ENCODE measurements at regions not wholly inside any gene's neighbourhood (a gene's known extent, or its start where the extent isn't known, plus 50 kb on each side); places are given as distances from the start of the nearest gene placed in this dataset.
"Not testable (repeated sequence)": the region's sequence is repeated elsewhere in the genome, so short reads cannot be mapped to it uniquely, and the experiment has no call there.

DNA sequence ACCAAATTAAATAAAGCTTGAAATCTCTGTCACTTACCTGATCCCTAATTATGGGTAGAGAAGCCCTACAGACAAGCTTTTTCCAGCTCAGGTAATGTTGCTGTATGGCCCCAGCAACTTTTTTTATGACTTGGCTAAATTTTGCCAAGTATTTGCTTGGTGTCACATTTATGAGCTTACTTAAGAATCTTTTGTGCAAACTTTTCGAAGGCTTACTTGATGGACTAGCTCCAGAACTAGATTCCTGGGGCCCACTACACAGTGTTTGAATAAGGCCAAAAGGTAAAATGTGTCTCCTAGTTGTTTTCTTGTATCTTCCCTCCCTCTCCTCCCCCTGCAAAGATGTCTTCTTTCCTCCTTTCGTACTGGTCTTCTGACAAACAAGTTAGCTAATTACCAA lies 257.9 kb downstream of the OSR1 start:
- Histone ChIP-seq H3K4me3 (no peak overlapping the region), H3K27ac (no peak overlapping the region), H3K36me3 (no peaks in the 10 kb centered on the region), H3K9me3 (no peaks in the 10 kb centered on the region), H3K4me1 (no peaks in the 10 kb centered on the region), H3K27me3 (no peaks in the 10 kb centered on the region)
- WGBS, 2 donors, result 80 to 86% methylated on average over 2 of the region's 2 CpGs
- no peak for DNase-seq (ENCODE audit: low spot score in 2 of 2)
- TF ChIP-seq POLR2A (IDR thresholded peaks at IDR 0.05) (no peak), CTCF (IDR thresholded peaks at IDR 0.05) (no peak), EP300 (IDR thresholded peaks at IDR 0.05) (no peak)

- 52 to 57% methylated on average over 3 of the region's 3 CpGs for WGBS, 2 donors
- no peak for DNase-seq (ENCODE audit: low spot score in 2 of 2)
- TF ChIP-seq EP300 (IDR thresholded peaks at IDR 0.05), result no peak
- no peak for TF ChIP-seq POLR2A (IDR thresholded peaks at IDR 0.05)
- TF ChIP-seq CTCF (IDR thresholded peaks at IDR 0.05), result no peak
Measured at GRCh38 chr2:19099181-19099580, 259.2 kb downstream of the OSR1 start.

GRCh38 chr2:19098467-19099160 lies 259.8 kb downstream of the OSR1 start:
- DNase-seq (ENCODE audit: low spot score in 2 of 2), result no peak
- no peak overlapping the region for H3K4me3 ChIP-seq
- WGBS, 2 donors, result 75 to 78% methylated on average over 2 of the region's 2 CpGs
- no peak overlapping the region for H3K27ac ChIP-seq
- no peaks in the 10 kb centered on the region for H3K4me1 ChIP-seq
- H3K9me3 ChIP-seq, result peaks cover 0 to 5% (median 0%) of the 10 kb centered on the region in 4 donors
- H3K36me3 ChIP-seq, result no peaks in the 10 kb centered on the region
- H3K27me3 ChIP-seq, result no peaks in the 10 kb centered on the region
- no peak for TF ChIP-seq CTCF (IDR thresholded peaks at IDR 0.05)
- TF ChIP-seq EP300 (IDR thresholded peaks at IDR 0.05), result no peak
- TF ChIP-seq POLR2A (IDR thresholded peaks at IDR 0.05), result no peak

More at GRCh38 chr2:19099181-19099580, 259.2 kb downstream of the OSR1 start:
- H3K27ac ChIP-seq, result no peak overlapping the region
- no peaks in the 10 kb centered on the region for H3K36me3 ChIP-seq
- H3K4me1 ChIP-seq, result no peaks in the 10 kb centered on the region
- no peaks in the 10 kb centered on the region for H3K27me3 ChIP-seq
- no peak overlapping the region for H3K4me3 ChIP-seq
- peaks cover 0 to 5% (median 0%) of the 10 kb centered on the region in 4 donors for H3K9me3 ChIP-seq

DNA sequence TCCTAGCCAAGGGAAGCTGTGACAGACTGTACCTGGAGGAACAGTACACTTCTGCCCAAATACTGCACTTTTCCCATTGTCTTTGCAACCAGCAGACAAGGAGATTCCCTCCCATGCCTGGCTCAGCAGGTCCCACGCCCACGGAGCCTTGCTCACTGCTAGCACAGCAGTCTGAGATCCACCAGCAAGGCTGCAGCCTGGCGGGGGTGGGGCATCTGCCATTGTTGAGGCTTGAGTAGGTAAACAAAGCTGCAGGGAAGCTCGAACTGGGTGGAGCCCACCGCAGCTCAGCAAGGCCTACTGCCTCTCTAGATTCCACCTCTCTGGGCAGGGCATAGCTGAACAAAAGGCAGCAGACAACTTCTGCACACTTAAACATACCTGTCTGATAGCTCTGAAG lies 268.9 kb downstream of the OSR1 start:
- not testable (repeated sequence) for H3K4me1 ChIP-seq; H3K9me3 ChIP-seq; DNase-seq (ENCODE audit: low spot score in 2 of 2); H3K27ac ChIP-seq; H3K27me3 ChIP-seq; H3K4me3 ChIP-seq; H3K36me3 ChIP-seq
- WGBS, 2 donors, result 64 to 70% methylated on average over 5 of the region's 5 CpGs

GRCh38 chr2:19086231-19086651 lies 272.2 kb downstream of the OSR1 start:
- Histone ChIP-seq H3K27me3 (no peaks in the 10 kb centered on the region), H3K4me1 (no peaks in the 10 kb centered on the region), H3K36me3 (no peaks in the 10 kb centered on the region), H3K9me3 (no peaks in the 10 kb centered on the region), H3K27ac (no peak overlapping the region), H3K4me3 (no peak overlapping the region)
- TF ChIP-seq POLR2A (IDR thresholded peaks at IDR 0.05) (no peak), EP300 (IDR thresholded peaks at IDR 0.05) (no peak), CTCF (IDR thresholded peaks at IDR 0.05) (no peak)
- 45 to 51% methylated on average over 3 of the region's 3 CpGs for WGBS, 2 donors
- no peak for DNase-seq (ENCODE audit: low spot score in 2 of 2)

- no peaks in the 10 kb centered on the region for H3K27me3 ChIP-seq
- no peak for DNase-seq (ENCODE audit: low spot score in 2 of 2)
Measured at GRCh38 chr2:19078709-19079108, 279.7 kb downstream of the OSR1 start.

More at GRCh38 chr2:19078709-19079108, 279.7 kb downstream of the OSR1 start:
- no peak for TF ChIP-seq EP300 (IDR thresholded peaks at IDR 0.05)
- TF ChIP-seq CTCF (IDR thresholded peaks at IDR 0.05), result no peak
- TF ChIP-seq POLR2A (IDR thresholded peaks at IDR 0.05), result no peak
- Histone ChIP-seq H3K4me1 (no peaks in the 10 kb centered on the region), H3K27ac (no peak overlapping the region), H3K4me3 (no peak overlapping the region), H3K36me3 (no peaks in the 10 kb centered on the region), H3K9me3 (no peaks in the 10 kb centered on the region)
